GM18951 (cell line): ENCODE measurements at regions not wholly inside any gene's neighbourhood (a gene's known extent, or its start where the extent isn't known, plus 50 kb on each side); places are given as distances from the start of the nearest gene placed in this dataset.
"Not testable (repeated sequence)": the region's sequence is repeated elsewhere in the genome, so short reads cannot be mapped to it uniquely, and the experiment has no call there.

ENCODE experiments used
- POLR2A ChIP-seq: IDR thresholded peaks from 4 replicates; pipeline ENCODE4 v1.6.1; 2011; ENCODE audit warnings: mild to moderate bottlenecking; ENCODE audit not compliant: insufficient read length, insufficient read depth; ENCODE audit errors: extremely low read depth
- in situ Hi-C: fragments of 300-500 bp; cut with MboI; formaldehyde crosslinking; loops from one replicate; pipeline ENCODE4 v1.12.0; 2022; ENCODE audit warnings: low sequenced_read_pairs, mixed read lengths, inconsistent platforms; ENCODE audit not compliant: unreplicated experiment

GRCh38 chr6:133055441-133055966 is 185.7 kb upstream of the EYA4 start:
- TF ChIP-seq POLR2A: no peak
- in situ Hi-C loops: no loop called here

- in situ Hi-C loops: no loop called here
- no peak for TF ChIP-seq POLR2A
These were observed 183.8 kb upstream of the EYA4 start for GRCh38 chr6:133057352-133057751.

- in situ Hi-C loops: no loop called here
- no peak for TF ChIP-seq POLR2A
These were observed 179.1 kb upstream of the EYA4 start for GRCh38 chr6:133062077-133062476.

- no peak for TF ChIP-seq POLR2A
- in situ Hi-C loops: no loop called here
These were observed 178.4 kb upstream of the EYA4 start for GRCh38 chr6:133062696-133063306.

GRCh38 chr6:133067960-133068359 is 173.2 kb upstream of the EYA4 start:
- TF ChIP-seq POLR2A: no peak
- in situ Hi-C loops: no loop called here

GRCh38 chr6:133070410-133071043 is 170.6 kb upstream of the EYA4 start:
- no peak for TF ChIP-seq POLR2A
- in situ Hi-C loops: no loop called here

GRCh38 chr6:133079901-133080300 is 161.3 kb upstream of the EYA4 start:
- no peak for TF ChIP-seq POLR2A
- in situ Hi-C loops: no loop called here

- in situ Hi-C loops: no loop called here
- TF ChIP-seq POLR2A: no peak
These were observed 157.7 kb upstream of the EYA4 start for GRCh38 chr6:133083248-133083967.

- in situ Hi-C loops: no loop called here
- no peak for TF ChIP-seq POLR2A
These were observed 155.7 kb upstream of the EYA4 start for GRCh38 chr6:133085471-133085870.

GRCh38 chr6:133085896-133086295 is 155.3 kb upstream of the EYA4 start:
- no peak for TF ChIP-seq POLR2A
- in situ Hi-C loops: no loop called here

GRCh38 chr6:133088931-133089695 is 152.0 kb upstream of the EYA4 start:
- in situ Hi-C loops: no loop called here
- TF ChIP-seq POLR2A: no peak

- in situ Hi-C loops: no loop called here
- TF ChIP-seq POLR2A: no peak
These were observed 149.0 kb upstream of the EYA4 start for GRCh38 chr6:133092199-133092598.

- no peak for TF ChIP-seq POLR2A
- in situ Hi-C loops: no loop called here
These were observed 148.4 kb upstream of the EYA4 start for GRCh38 chr6:133092771-133093170.

- in situ Hi-C loops: not testable (repeated sequence)
These were observed 147.9 kb upstream of the EYA4 start for GRCh38 chr6:133093211-133093610.
